ENCODE measurements at regions not wholly inside any gene's neighbourhood (a gene's known extent, or its start where the extent isn't known, plus 50 kb on each side); places are given as distances from the start of the nearest gene placed in this dataset.

DNA sequence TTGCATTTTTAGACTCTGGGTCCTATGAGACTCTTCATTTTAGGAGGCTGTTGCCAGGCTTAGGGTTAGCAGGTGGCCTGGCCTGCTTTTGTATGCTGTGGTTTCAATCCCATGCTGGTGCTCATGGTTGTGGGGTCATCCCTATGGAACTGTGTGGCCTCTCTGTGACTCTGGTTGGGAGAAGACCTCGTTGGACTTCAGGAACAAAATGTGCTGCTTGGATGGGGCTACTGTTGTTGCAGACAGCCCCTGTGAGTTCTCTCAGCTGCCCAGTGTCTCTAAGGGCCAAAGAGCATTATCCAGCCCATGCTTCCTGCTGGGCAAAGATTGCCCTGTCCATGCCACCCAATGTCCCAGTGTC lies 169.5 kb upstream of the S1PR3 start:
- no peak for TF ChIP-seq RAD21 (IDR thresholded peaks at IDR 0.05; ENCODE audit: low read length)
- TF ChIP-seq, protein P1, sequence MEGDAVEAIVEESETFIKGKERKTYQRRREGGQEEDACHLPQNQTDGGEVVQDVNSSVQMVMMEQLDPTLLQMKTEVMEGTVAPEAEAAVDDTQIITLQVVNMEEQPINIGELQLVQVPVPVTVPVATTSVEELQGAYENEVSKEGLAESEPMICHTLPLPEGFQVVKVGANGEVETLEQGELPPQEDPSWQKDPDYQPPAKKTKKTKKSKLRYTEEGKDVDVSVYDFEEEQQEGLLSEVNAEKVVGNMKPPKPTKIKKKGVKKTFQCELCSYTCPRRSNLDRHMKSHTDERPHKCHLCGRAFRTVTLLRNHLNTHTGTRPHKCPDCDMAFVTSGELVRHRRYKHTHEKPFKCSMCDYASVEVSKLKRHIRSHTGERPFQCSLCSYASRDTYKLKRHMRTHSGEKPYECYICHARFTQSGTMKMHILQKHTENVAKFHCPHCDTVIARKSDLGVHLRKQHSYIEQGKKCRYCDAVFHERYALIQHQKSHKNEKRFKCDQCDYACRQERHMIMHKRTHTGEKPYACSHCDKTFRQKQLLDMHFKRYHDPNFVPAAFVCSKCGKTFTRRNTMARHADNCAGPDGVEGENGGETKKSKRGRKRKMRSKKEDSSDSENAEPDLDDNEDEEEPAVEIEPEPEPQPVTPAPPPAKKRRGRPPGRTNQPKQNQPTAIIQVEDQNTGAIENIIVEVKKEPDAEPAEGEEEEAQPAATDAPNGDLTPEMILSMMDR (conservative IDR thresholded peaks at IDR 0.05; ENCODE audit: low read depth, low read length) = no peak

Measured in IMR-90 (cell line).